NAMALWA (cell line): ENCODE measurements at regions not wholly inside any gene's neighbourhood (a gene's known extent, or its start where the extent isn't known, plus 50 kb on each side); places are given as distances from the start of the nearest gene placed in this dataset.
"Not testable (repeated sequence)": the region's sequence is repeated elsewhere in the genome, so short reads cannot be mapped to it uniquely, and the experiment has no call there.

ENCODE experiments used
- DNase-seq: peaks from one replicate; pipeline ENCODE4 v3.0.0-alpha.2; 2015; ENCODE audit warnings: low spot score

GRCh38 chr6:67897998-67898607 lies 737.0 kb upstream of the ADGRB3 start:
- no peak for DNase-seq

- DNase-seq: no peak
Measured at GRCh38 chr6:67896476-67896875, 738.6 kb upstream of the ADGRB3 start.

- no peak for DNase-seq
Measured at GRCh38 chr6:67889682-67889995, 745.4 kb upstream of the ADGRB3 start.

GRCh38 chr6:67888886-67889681 lies 746.0 kb upstream of the ADGRB3 start:
- DNase-seq: peak; percentile 87

GRCh38 chr6:67888546-67888885 lies 746.6 kb upstream of the ADGRB3 start:
- DNase-seq: no peak

GRCh38 chr6:67887747-67888545 lies 747.1 kb upstream of the ADGRB3 start:
- DNase-seq: no peak

- DNase-seq: no peak
Measured at GRCh38 chr6:67887419-67887746, 747.7 kb upstream of the ADGRB3 start.

GRCh38 chr6:67886840-67887292 lies 748.2 kb upstream of the ADGRB3 start:
- DNase-seq: no peak

- no peak for DNase-seq
Measured at GRCh38 chr6:67886036-67886707, 748.9 kb upstream of the ADGRB3 start.

GRCh38 chr6:67885081-67886033 lies 749.7 kb upstream of the ADGRB3 start:
- no peak for DNase-seq

GRCh38 chr6:67884442-67884841 lies 750.6 kb upstream of the ADGRB3 start:
- DNase-seq: no peak

GRCh38 chr6:67883500-67884366 lies 751.3 kb upstream of the ADGRB3 start:
- no peak for DNase-seq

GRCh38 chr6:67882436-67883311 lies 752.4 kb upstream of the ADGRB3 start:
- DNase-seq: no peak

- no peak for DNase-seq
Measured at GRCh38 chr6:67881706-67882065, 753.4 kb upstream of the ADGRB3 start.

GRCh38 chr6:67880939-67881705 lies 754.0 kb upstream of the ADGRB3 start:
- no peak for DNase-seq

GRCh38 chr6:67880343-67880742 lies 754.7 kb upstream of the ADGRB3 start:
- DNase-seq: not testable (repeated sequence)

- DNase-seq: not testable (repeated sequence)
Measured at GRCh38 chr6:67879928-67880327, 755.2 kb upstream of the ADGRB3 start.

- not testable (repeated sequence) for DNase-seq
Measured at GRCh38 chr6:67879105-67879904, 755.8 kb upstream of the ADGRB3 start.
